SU-DHL-6 (cell line): ENCODE measurements at regions not wholly inside any gene's neighbourhood (a gene's known extent, or its start where the extent isn't known, plus 50 kb on each side); places are given as distances from the start of the nearest gene placed in this dataset.
"Not testable (repeated sequence)": the region's sequence is repeated elsewhere in the genome, so short reads cannot be mapped to it uniquely, and the experiment has no call there.

Source experiments
- H2AFZ ChIP-seq: fragments of 200-600 bp; sonication (generic); 2 replicates; pipeline ENCODE4 v1.6.1; 2014; ENCODE audit warnings: low read depth, mild to moderate bottlenecking, moderate library complexity, mixed read lengths, antibody characterized with exemption, low read length; ENCODE audit not compliant: severe bottlenecking
- H3F3A ChIP-seq: fragments of 200-600 bp; shearing (Covaris generic); 2 replicates; pipeline ENCODE4 v1.6.0; 2016; ENCODE audit warnings: antibody characterized with exemption, mild to moderate bottlenecking; ENCODE audit not compliant: insufficient read depth
- H3K27ac ChIP-seq: fragments of 200-600 bp; sonication (generic); 2 replicates; pipeline ENCODE4 v1.5.1; 2016; ENCODE audit warnings: low read depth, mild to moderate bottlenecking, low read length, moderate library complexity, mixed read lengths
- H3K27me3 ChIP-seq: fragments of 200-600 bp; sonication (generic), shearing (Covaris generic); 2 replicates; pipeline ENCODE4 v1.6.0; 2014; ENCODE audit warnings: mild to moderate bottlenecking, low read length
- H3K36me3 ChIP-seq: fragments of 200-600 bp; sonication (generic); 2 replicates; pipeline ENCODE4 v1.6.1; 2014; ENCODE audit warnings: mild to moderate bottlenecking, low read length, mixed read lengths
- H3K4me2 ChIP-seq: fragments of 300-600, 200-600 bp; shearing (Covaris generic), sonication (generic); 2 replicates; pipeline ENCODE4 v1.6.0; 2014; ENCODE audit warnings: low read length, low read depth, mild to moderate bottlenecking; ENCODE audit not compliant: poor library complexity, severe bottlenecking
- H3K4me3 ChIP-seq: fragments of 200-600 bp; sonication (generic); 2 replicates; pipeline ENCODE4 v1.5.1; 2014; ENCODE audit warnings: antibody characterized with exemption, low read length, mild to moderate bottlenecking, mixed read lengths; ENCODE audit not compliant: insufficient read depth, poor library complexity, severe bottlenecking
- H3K79me2 ChIP-seq: fragments of 200-600 bp; sonication (generic); 2 replicates; pipeline ENCODE4 v1.6.1; 2014; ENCODE audit warnings: mild to moderate bottlenecking, low read length, moderate library complexity; ENCODE audit not compliant: insufficient read depth
- H3K9ac ChIP-seq: fragments of 200-600 bp; sonication (generic); 2 replicates; pipeline ENCODE4 v1.7.0; 2014; ENCODE audit warnings: mild to moderate bottlenecking, low read length
- H3K9me2 ChIP-seq: fragments of 200-600 bp; sonication (generic); replicated peaks from 2 replicates; pipeline ENCODE4 v1.6.1; 2014; ENCODE audit warnings: low read length; ENCODE audit not compliant: insufficient read depth
- H3K9me3 ChIP-seq: fragments of 200-600 bp; sonication (generic); 2 replicates; pipeline ENCODE4 v1.6.1; 2014; ENCODE audit warnings: low read length, mixed read lengths; ENCODE audit not compliant: insufficient read depth
- H4K20me1 ChIP-seq: fragments of 200-600 bp; sonication (generic); 2 replicates; pipeline ENCODE4 v1.6.1; 2014; ENCODE audit warnings: low read depth, mild to moderate bottlenecking, antibody characterized with exemption, low read length, moderate library complexity, mixed read lengths
- EZH2phosphoT487 ChIP-seq: fragments of 200-600 bp; sonication (generic), shearing (Covaris generic); conservative IDR thresholded peaks from 2 replicates; pipeline ENCODE4 v1.6.1; 2018; ENCODE audit warnings: mild to moderate bottlenecking, antibody characterized with exemption, low read length, moderate library complexity, mixed read lengths
- TF ChIP-seq, protein P1 (sequence below): fragments of 200-600 bp; sonication (generic); IDR thresholded peaks from one replicate; pipeline ENCODE4 v1.5.1; 2017; ENCODE audit warnings: antibody characterized with exemption, mild to moderate bottlenecking, low read length, moderate library complexity; ENCODE audit not compliant: insufficient read depth, poor library complexity, severe bottlenecking

GRCh38 chr6:131336596-131336995, 201.3 kb downstream of the AKAP7 start:
- no peaks in the 10 kb centered on the region for H4K20me1 ChIP-seq
- no peaks in the 10 kb centered on the region for H3K9me2 ChIP-seq
- no peak overlapping the region for H2AFZ ChIP-seq
- no peak overlapping the region for H3K4me2 ChIP-seq
- no peaks in the 10 kb centered on the region for H3F3A ChIP-seq
- H3K9me3 ChIP-seq: no peaks in the 10 kb centered on the region
- H3K27me3 ChIP-seq: no peaks in the 10 kb centered on the region
- H3K9ac ChIP-seq: no peak overlapping the region
- H3K27ac ChIP-seq: no peak overlapping the region
- no peaks in the 10 kb centered on the region for H3K36me3 ChIP-seq
- no peak overlapping the region for H3K4me3 ChIP-seq
- TF ChIP-seq, protein P1, sequence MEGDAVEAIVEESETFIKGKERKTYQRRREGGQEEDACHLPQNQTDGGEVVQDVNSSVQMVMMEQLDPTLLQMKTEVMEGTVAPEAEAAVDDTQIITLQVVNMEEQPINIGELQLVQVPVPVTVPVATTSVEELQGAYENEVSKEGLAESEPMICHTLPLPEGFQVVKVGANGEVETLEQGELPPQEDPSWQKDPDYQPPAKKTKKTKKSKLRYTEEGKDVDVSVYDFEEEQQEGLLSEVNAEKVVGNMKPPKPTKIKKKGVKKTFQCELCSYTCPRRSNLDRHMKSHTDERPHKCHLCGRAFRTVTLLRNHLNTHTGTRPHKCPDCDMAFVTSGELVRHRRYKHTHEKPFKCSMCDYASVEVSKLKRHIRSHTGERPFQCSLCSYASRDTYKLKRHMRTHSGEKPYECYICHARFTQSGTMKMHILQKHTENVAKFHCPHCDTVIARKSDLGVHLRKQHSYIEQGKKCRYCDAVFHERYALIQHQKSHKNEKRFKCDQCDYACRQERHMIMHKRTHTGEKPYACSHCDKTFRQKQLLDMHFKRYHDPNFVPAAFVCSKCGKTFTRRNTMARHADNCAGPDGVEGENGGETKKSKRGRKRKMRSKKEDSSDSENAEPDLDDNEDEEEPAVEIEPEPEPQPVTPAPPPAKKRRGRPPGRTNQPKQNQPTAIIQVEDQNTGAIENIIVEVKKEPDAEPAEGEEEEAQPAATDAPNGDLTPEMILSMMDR: no peak
- no peak for TF ChIP-seq EZH2phosphoT487
- no peaks in the 10 kb centered on the region for H3K79me2 ChIP-seq

- H3K36me3 ChIP-seq, H3K27me3 ChIP-seq, H3K27ac ChIP-seq, H3F3A ChIP-seq, H3K79me2 ChIP-seq, H3K4me3 ChIP-seq, H3K9me2 ChIP-seq, H3K4me2 ChIP-seq, H4K20me1 ChIP-seq, H3K9me3 ChIP-seq, H3K9ac ChIP-seq, H2AFZ ChIP-seq: not testable (repeated sequence)
These were observed 211.6 kb downstream of the AKAP7 start for GRCh38 chr6:131346896-131347295.

DNA sequence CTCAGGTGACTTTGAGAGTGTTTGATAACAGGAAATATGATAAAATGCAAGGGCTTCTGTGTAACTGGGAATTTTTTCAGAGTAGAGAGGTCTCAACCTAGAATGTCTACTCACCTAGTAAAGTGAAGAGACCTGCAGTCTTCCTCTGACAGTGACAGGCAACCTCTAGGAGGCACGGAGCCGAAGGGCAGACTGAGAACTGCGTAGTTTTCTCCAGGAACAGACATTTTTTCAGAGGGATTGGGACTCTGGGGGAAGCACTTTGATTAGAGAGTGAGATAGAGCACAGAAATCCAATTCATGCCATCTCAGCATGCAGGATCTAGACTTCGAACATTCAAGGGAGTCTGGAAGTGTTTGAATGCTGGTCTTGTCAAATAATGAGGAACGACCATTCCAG, 213.3 kb downstream of the AKAP7 start:
- Histone ChIP-seq H2AFZ (no peak overlapping the region), H3K36me3 (no peaks in the 10 kb centered on the region), H3K27ac (no peak overlapping the region), H3K9me2 (no peaks in the 10 kb centered on the region), H3K4me2 (no peak overlapping the region), H3K9me3 (no peaks in the 10 kb centered on the region), H3K4me3 (no peak overlapping the region), H3F3A (no peaks in the 10 kb centered on the region), H4K20me1 (no peaks in the 10 kb centered on the region), H3K79me2 (no peaks in the 10 kb centered on the region), H3K9ac (no peak overlapping the region), H3K27me3 (no peaks in the 10 kb centered on the region; the same call in 1 of the 2 replicates)
- TF ChIP-seq, protein P1: no peak
- no peak for TF ChIP-seq EZH2phosphoT487

- no peaks in the 10 kb centered on the region for H3K36me3 ChIP-seq
- no peak overlapping the region for H2AFZ ChIP-seq
- no peaks in the 10 kb centered on the region for H3K79me2 ChIP-seq
- no peaks in the 10 kb centered on the region for H4K20me1 ChIP-seq
- H3K9me3 ChIP-seq: no peaks in the 10 kb centered on the region
- TF ChIP-seq, protein P1: no peak
- TF ChIP-seq EZH2phosphoT487: no peak
- no peaks in the 10 kb centered on the region; the same call in 1 of the 2 replicates for H3K27me3 ChIP-seq
- no peak overlapping the region for H3K4me3 ChIP-seq
- H3F3A ChIP-seq: no peaks in the 10 kb centered on the region
- no peak overlapping the region for H3K27ac ChIP-seq
- H3K9ac ChIP-seq: no peak overlapping the region
- no peaks in the 10 kb centered on the region for H3K9me2 ChIP-seq
- no peak overlapping the region for H3K4me2 ChIP-seq
These were observed 213.9 kb downstream of the AKAP7 start for GRCh38 chr6:131349199-131349598.
